Mesenteric fat pad (tissue), 1 donor: ENCODE measurements at regions not wholly inside any gene's neighbourhood (a gene's known extent, or its start where the extent isn't known, plus 50 kb on each side); places are given as distances from the start of the nearest gene placed in this dataset.
"Not testable (repeated sequence)": the region's sequence is repeated elsewhere in the genome, so short reads cannot be mapped to it uniquely, and the experiment has no call there.

ENCODE experiments used
- DNase-seq: peaks from one replicate; pipeline ENCODE4 v3.0.0-alpha.2; 2020; ENCODE audit warnings: low spot score
- donor health status: DM: yes; HTN: yes; CAD: no.

DNA sequence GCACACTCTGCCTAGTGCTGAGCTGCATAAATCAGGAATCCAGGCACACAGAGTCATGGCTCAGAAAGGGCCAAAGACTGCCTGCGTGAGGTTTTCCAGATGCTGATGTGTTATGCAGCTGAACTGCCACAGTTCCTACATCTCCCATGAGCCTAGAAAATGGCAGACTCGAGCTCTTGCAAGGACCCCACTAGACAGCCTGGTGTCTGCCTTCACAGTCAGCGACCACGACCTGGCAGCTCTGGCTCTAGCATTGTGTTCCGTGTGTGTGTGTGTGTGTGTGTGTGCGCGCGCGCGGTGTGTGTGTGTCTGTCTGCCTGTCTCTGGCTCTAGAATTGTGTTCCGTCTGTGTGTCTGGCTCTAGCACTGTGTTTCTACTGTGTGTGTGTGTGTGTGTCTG, 203.6 kb upstream of the AGTR2 start:
- no peak for DNase-seq

DNA sequence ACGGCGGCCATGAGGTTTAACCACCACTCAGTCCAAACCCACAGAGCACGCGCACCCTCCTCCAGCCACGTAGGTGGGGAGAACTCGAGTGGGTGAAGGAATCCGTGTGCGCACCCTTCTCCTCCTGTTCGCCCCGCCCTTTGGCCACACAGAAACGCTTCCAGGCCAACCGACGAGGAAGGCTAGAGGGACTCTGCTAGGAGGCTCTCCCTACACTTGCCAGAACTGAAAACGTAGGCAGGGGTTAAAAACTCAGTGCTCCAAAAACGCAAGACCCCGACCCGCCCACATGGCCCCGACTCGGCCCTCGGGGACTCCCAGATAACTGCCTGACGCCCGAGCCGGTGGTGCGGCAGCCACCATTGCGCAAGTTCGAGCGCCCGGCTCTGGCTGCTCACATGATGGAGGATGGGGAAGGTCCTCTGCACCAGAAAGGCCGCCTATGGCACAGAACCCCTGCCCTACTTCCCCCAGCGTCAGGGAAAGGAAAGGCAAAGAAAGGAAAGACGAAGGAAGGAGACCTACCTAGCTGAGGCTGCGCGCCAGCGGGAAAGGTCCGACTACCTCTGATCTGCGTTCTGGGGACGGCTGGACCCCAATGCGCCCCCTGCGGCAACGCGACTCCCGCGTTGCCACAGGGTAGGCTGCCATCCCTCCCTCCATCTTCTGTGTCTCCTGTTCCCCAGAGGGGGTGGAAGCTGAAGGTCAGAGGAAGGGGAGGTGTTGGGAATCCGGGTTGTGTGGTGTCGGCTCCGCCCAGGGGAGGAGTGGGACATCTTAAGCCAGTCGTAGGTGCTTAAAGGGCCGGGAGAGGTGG, 201.9 kb upstream of the AGTR2 start:
- no peak for DNase-seq

DNA sequence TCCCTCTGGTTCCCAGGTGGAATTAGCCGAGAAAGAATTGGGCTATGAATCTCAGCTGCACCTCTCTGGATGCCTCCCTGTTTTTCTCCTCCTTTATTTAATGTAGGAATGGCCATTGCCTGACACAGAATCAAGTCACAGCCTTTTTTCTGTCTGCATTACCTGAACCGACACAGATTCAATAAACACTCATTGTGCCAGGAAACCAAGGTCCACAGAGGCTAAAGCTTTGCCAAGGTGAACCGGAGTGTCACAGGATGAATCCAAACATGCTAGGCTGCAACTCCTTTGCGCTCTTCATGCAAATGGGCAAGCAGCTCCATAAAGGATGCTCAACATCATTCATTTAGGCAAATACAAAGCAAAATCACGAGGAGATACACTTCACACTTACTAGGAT, 199.8 kb upstream of the AGTR2 start:
- no peak for DNase-seq

DNA sequence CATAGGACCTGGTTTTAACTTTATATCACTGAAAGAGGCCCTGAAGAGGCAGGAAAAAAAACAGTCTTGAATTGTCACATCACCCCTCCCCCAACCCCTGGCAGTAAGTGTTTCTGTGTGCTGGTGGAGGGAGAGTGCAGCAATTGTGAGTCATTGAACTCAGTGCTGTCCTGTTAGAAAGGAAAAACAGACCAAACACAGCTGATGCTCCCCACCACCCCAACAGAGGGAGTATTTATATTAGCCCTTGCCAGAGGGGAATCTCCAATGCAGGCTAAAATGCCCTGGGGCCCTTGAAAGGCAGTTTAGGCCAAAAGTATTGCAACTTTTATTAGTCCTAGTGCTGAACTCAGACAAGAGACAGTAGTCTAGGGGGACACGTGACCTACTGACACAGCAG, 197.8 kb upstream of the AGTR2 start:
- DNase-seq: no peak

DNA sequence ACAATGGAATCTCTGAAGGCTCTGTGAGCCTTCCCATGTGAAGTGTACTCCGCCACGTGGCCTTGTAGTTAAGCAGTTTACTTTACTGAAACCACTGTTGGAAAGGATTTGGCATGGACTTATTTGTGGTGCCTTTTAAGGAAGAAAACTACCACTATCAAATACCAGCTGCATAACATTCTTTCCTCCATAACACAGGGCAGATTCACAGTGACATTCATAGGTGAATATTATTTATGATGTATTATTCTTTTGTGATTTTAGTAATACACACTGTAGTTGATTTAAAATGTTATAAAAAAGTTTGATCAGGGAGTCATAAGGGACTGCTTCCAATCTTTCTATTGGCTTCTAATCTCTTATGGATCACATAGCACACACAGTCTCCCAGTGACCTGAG, 192.5 kb upstream of the AGTR2 start:
- no peak for DNase-seq

DNA sequence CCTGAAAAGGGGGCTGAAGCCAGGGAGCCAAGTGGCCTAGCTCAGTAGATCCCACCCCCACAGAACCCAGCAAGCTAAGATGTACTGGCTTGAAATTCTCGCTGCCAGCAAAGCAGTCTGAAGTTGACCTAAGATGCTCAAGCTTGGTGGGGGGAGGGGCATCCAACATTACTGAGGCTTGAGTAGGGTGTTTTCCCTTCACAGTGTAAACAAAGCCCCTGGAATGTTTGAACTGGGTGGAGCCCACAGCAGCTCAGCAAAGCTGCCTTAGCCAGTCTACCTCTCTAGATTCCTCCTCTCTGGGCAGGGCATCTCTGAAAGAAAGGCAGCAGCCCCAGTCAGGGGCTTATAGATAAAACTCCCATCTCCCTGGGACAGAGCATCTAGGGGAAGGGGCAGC, 187.4 kb upstream of the AGTR2 start:
- DNase-seq: not testable (repeated sequence)

DNA sequence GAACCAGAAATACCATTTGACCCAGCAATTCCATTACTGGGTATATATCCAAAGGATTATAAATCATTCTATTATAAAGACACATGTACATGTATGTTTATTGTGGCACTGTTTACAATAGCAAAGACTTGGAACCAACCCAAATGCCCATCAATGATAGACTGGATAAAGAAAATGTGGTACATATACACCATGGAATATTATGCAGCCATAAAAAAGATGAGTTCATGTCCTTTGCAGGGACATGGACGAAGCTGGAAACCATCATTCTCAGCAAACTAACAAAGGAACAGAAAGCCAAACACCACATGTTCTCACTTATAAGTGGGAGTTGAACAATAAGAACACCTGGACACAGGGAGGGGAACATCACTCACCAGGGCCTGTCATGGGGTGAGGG, 183.1 kb upstream of the AGTR2 start:
- not testable (repeated sequence) for DNase-seq

DNA sequence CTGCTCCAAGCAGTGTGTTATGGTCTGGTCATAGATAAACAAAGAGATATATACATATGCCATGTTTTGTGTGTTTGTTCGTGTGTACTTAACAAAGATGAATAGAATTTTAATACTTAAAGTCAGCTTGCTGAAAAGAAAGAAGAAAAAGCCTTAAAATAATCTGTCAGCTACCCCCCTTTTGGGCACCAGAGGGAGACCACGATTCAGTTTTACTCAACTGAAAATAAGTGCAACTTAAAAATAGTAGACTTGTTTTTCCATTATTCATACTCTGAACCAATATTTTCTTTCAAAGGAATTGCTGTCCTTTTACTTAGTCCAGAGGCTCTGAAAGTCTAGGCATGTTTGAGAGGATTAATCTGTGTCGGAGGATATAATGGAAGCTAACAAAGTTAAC, 181.7 kb upstream of the AGTR2 start:
- no peak for DNase-seq

DNA sequence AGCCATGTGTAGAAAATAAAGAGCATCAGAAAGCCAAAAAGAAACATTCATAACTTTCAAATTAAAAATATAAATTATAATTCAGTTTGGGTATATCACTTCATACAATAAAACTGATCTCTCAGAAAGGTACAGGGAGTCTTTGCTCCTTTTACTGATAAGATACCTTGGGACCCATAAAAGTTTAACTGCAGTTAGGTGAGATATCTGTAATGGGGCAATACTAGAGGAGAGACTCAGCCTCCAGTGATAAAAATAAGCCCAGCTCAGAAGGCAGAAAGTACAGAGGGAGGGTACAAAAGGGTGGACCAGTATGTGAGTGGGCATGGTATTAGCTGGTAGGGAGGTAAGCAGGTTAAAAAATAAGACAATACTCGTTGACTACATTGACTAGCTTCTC, 180.9 kb upstream of the AGTR2 start:
- DNase-seq: no peak

DNA sequence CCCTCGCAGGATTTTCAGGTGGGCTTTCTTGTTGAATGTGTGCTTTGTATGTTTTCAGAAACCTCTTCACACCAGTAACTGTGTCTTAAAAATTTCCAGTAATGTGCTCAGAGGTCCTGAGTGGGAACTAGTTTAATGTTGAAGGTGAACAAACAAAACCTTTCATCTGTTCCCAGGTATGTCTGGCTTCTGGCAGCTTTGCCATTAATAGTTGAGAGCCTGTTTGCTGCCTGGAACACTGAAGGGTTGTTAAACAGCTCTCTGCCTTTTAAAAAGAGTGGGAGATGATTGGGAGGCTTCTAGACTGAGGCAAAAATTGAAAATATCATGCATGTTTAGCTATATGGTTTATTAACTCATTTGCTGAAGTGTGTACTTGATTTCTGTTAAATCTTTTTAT, 161.2 kb upstream of the AGTR2 start:
- no peak for DNase-seq

DNA sequence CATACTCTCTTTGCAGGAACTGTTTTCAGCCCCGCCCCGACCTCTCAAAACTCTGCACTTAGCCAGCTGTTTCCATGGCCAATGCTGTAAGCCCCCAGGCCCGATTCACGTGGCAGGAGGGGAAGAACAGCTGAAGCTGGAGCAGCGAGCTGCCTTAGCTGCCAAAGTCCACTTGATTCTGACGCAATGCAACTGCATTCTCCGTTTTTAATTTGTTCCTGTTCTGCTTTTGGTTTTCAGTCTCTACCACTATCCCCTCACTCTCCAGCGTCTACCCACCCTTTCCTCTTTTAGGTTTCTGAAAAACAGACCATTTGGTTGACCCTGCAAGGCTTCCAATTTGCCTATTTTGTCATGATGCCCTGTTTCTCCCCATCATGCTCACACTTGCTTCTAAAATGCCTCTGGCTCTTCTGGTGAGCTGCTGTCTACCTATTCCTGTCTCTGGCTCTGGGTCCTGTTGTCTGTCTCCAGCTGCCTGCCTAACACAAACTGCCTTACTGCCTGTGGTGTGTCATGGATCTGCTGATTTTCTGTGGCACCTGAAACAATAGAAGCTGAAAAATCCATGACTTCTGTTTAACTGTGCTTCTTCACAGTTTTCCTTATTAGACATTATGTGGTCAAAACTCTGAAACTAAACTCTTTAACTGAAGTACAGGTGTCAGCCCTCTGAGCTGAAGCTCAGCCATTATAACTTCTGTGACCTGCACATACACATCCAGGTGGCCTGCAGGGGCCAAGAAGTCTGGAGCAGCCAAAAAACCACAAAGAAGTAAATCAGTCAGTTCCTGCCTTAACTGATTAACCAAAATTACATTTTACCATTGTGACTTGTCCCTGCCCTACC, 160.5 kb upstream of the AGTR2 start:
- DNase-seq: no peak

DNA sequence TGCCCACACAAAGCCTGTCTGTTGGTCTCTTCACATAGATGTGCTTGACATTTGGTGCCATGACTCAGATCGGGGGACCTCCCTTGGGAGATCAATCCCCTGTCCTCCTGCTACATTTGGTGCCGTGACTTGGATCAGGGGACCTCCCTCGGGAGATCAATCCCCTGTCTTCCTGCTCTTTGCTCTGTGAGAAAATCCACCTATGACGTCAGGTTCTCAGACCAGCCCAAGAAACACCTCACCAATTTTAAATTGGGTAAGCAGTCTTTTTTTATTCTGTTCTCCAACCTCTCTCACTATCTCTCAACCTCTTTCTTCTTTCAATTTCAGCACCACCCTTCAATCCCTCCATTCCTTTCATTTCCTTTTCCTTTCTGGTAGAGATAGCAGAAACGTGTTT, 159.6 kb upstream of the AGTR2 start:
- no peak for DNase-seq

DNA sequence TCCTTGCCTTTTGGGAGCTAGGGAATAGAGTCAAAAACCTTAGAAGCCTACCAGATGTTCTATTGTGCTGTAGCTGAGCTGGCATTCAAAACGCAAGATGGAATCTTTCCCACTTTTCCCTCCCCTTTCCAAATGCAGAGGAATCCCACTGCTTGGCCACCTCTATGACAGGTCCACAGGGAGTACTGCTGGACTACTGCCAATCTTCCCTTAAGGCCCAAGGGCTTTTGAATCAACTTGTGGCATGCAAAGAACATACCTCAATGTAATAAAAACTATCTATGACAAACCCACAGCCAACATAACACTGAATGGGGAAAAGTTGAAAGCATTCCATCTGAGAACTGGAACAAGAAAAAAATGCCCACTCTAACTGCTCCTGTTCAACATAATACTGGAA, 139.2 kb upstream of the AGTR2 start:
- DNase-seq: no peak
